Forelimb muscle (tissue), 1 donor: ENCODE measurements at regions not wholly inside any gene's neighbourhood (a gene's known extent, or its start where the extent isn't known, plus 50 kb on each side); places are given as distances from the start of the nearest gene placed in this dataset.

Experiments
- DNase-seq: peaks from one replicate; pipeline ENCODE4 v3.0.0-alpha.2; 2013; ENCODE audit warnings: low read depth

GRCh38 chr15:70347321-70348225, 249.9 kb upstream of the TLE3 start:
- no peak for DNase-seq

- DNase-seq, result no peak
Measured at GRCh38 chr15:70345251-70346019, 247.7 kb upstream of the TLE3 start.

GRCh38 chr15:70344666-70345065, 246.9 kb upstream of the TLE3 start:
- no peak for DNase-seq

- DNase-seq, result no peak
Measured at GRCh38 chr15:70343961-70344621, 246.4 kb upstream of the TLE3 start.

- no peak for DNase-seq
Measured at GRCh38 chr15:70342554-70343548, 245.1 kb upstream of the TLE3 start.

- no peak for DNase-seq
Measured at GRCh38 chr15:70342141-70342540, 244.4 kb upstream of the TLE3 start.

GRCh38 chr15:70341566-70341965, 243.8 kb upstream of the TLE3 start:
- DNase-seq, result no peak

GRCh38 chr15:70340494-70340870, 242.8 kb upstream of the TLE3 start:
- no peak for DNase-seq

- DNase-seq, result no peak
Measured at GRCh38 chr15:70339571-70340493, 242.1 kb upstream of the TLE3 start.

- no peak for DNase-seq
Measured at GRCh38 chr15:70337277-70338186, 239.8 kb upstream of the TLE3 start.

GRCh38 chr15:70336425-70337009, 238.8 kb upstream of the TLE3 start:
- no peak for DNase-seq

- DNase-seq, result no peak
Measured at GRCh38 chr15:70334286-70334685, 236.6 kb upstream of the TLE3 start.

GRCh38 chr15:70329179-70329578, 231.5 kb upstream of the TLE3 start:
- no peak for DNase-seq

GRCh38 chr15:70328679-70329115, 231.0 kb upstream of the TLE3 start:
- no peak for DNase-seq

- no peak for DNase-seq
Measured at GRCh38 chr15:70327856-70328678, 230.3 kb upstream of the TLE3 start.

GRCh38 chr15:70327328-70327855, 229.7 kb upstream of the TLE3 start:
- no peak for DNase-seq
